Activated CD4-positive, alpha-beta T cell treated with anti-CD3 and anti-CD28 coated beads for 36 hours (primary cell): ENCODE measurements at regions not wholly inside any gene's neighbourhood (a gene's known extent, or its start where the extent isn't known, plus 50 kb on each side); places are given as distances from the start of the nearest gene placed in this dataset.

Source experiments
- ATAC-seq: fragments of 200-7000 bp; cut with Tn5 transposase; one replicate; pipeline ENCODE4 v1.10.0; 2021; ENCODE audit warnings: mild to moderate bottlenecking, moderate library complexity
- CTCF ChIA-PET: fragments of 350-600 bp; sonication (Branson Sonifier 250); formaldehyde crosslinking; loops from one replicate; lab custom pipeline; 2021; ENCODE audit warnings: antibody characterized with exemption; lab: Charles Lee
- POLR2A ChIA-PET: fragments of 350-600 bp; sonication (Branson Sonifier 250); formaldehyde crosslinking; loops from one replicate; lab custom pipeline; 2021; ENCODE audit warnings: antibody characterized with exemption, inconsistent platforms; lab: Charles Lee
- DNase-seq: peaks from one replicate; pipeline ENCODE4 v3.0.0-alpha.2; 2020
- H3K27ac Mint-ChIP-seq: one replicate; pipeline ENCODE4 v1.8.0; 2021; ENCODE audit warnings: mixed read lengths
- H3K27me3 Mint-ChIP-seq: one replicate; pipeline ENCODE4 v1.8.0; 2021; ENCODE audit warnings: mixed read lengths
- H3K36me3 Mint-ChIP-seq: one replicate; pipeline ENCODE4 v1.8.0; 2021; ENCODE audit warnings: low read depth, mixed read lengths
- H3K4me1 Mint-ChIP-seq: one replicate; pipeline ENCODE4 v1.8.0; 2021; ENCODE audit warnings: mixed read lengths
- H3K4me3 Mint-ChIP-seq: one replicate; pipeline ENCODE4 v1.8.0; 2021; ENCODE audit warnings: mild to moderate bottlenecking, moderate library complexity, mixed read lengths
- H3K9me3 Mint-ChIP-seq: one replicate; pipeline ENCODE4 v1.8.0; 2021; ENCODE audit warnings: low read depth, mixed read lengths
- intact Hi-C, 2 experiments: fragments of 100-400 bp; cut with DNase I in 1 of 2; cut with micrococcal nuclease in 1 of 2; formaldehyde crosslinking; loops; one replicate each; pipeline versions ENCODE4 v1.14.2 to v1.15.1; 2022 to 2024; cut with DNase I, micrococcal nuclease

GRCh38 chr5:125536582-125536981 lies 790.1 kb upstream of the ZNF608 start:
- Mint-ChIP-seq H3K36me3 (no peaks in the 10 kb centered on the region), H3K27ac (no peak overlapping the region), H3K27me3 (no peaks in the 10 kb centered on the region), H3K4me1 (no peaks in the 10 kb centered on the region), H3K9me3 (peaks cover 11% of the 10 kb centered on the region), H3K4me3 (no peak overlapping the region)
- POLR2A ChIA-PET, result no interaction called here
- ATAC-seq (no peak), DNase-seq (no peak)
- intact Hi-C loops, result no loop called here
- CTCF ChIA-PET, result no interaction called here

- intact Hi-C loops, result no loop called here
These were observed 791.2 kb upstream of the ZNF608 start for GRCh38 chr5:125537661-125538060.

GRCh38 chr5:125538469-125538868 lies 792.0 kb upstream of the ZNF608 start:
- Mint-ChIP-seq H3K4me3 (no peak overlapping the region), H3K27me3 (no peaks in the 10 kb centered on the region), H3K36me3 (no peaks in the 10 kb centered on the region), H3K27ac (no peak overlapping the region), H3K4me1 (no peaks in the 10 kb centered on the region), H3K9me3 (peaks cover 9% of the 10 kb centered on the region)
- no peak for DNase-seq
- intact Hi-C loops, result no loop called here
- ChIA-PET POLR2A (no interaction called here), CTCF (no interaction called here)
- ATAC-seq, result no peak

More at GRCh38 chr5:125537661-125538060, 791.2 kb upstream of the ZNF608 start:
- no peaks in the 10 kb centered on the region for H3K36me3 Mint-ChIP-seq
- no peaks in the 10 kb centered on the region for H3K27me3 Mint-ChIP-seq
- ChIA-PET CTCF (no interaction called here), POLR2A (no interaction called here)
- H3K4me1 Mint-ChIP-seq, result no peaks in the 10 kb centered on the region
- DNase-seq (no peak), ATAC-seq (no peak)
- peaks cover 11% of the 10 kb centered on the region for H3K9me3 Mint-ChIP-seq
- H3K4me3 Mint-ChIP-seq, result no peak overlapping the region
- no peak overlapping the region for H3K27ac Mint-ChIP-seq

GRCh38 chr5:125541085-125541484 lies 794.6 kb upstream of the ZNF608 start:
- peaks cover 7% of the 10 kb centered on the region for H3K9me3 Mint-ChIP-seq
- no peak for DNase-seq
- no peak for ATAC-seq
- no peaks in the 10 kb centered on the region for H3K27me3 Mint-ChIP-seq
- no peaks in the 10 kb centered on the region for H3K4me1 Mint-ChIP-seq
- no peak overlapping the region for H3K4me3 Mint-ChIP-seq
- no peaks in the 10 kb centered on the region for H3K36me3 Mint-ChIP-seq
- H3K27ac Mint-ChIP-seq, result no peak overlapping the region
- CTCF ChIA-PET, result no interaction called here
- POLR2A ChIA-PET, result no interaction called here
- intact Hi-C loops, result no loop called here

- no peak overlapping the region for H3K4me3 Mint-ChIP-seq
- no peaks in the 10 kb centered on the region for H3K27me3 Mint-ChIP-seq
- no peaks in the 10 kb centered on the region for H3K36me3 Mint-ChIP-seq
- no peaks in the 10 kb centered on the region for H3K4me1 Mint-ChIP-seq
- CTCF ChIA-PET, result no interaction called here
- peaks cover 3% of the 10 kb centered on the region for H3K9me3 Mint-ChIP-seq
- DNase-seq (no peak), ATAC-seq (no peak)
- intact Hi-C loops, result no loop called here
- POLR2A ChIA-PET, result no interaction called here
- no peak overlapping the region for H3K27ac Mint-ChIP-seq
These were observed 803.0 kb upstream of the ZNF608 start for GRCh38 chr5:125549322-125549911.

GRCh38 chr5:125550274-125550673 lies 803.8 kb upstream of the ZNF608 start:
- no peak for ATAC-seq
- no peaks in the 10 kb centered on the region for H3K36me3 Mint-ChIP-seq

GRCh38 chr5:125551246-125551645 lies 804.8 kb upstream of the ZNF608 start:
- no peaks in the 10 kb centered on the region for H3K27me3 Mint-ChIP-seq
- H3K36me3 Mint-ChIP-seq, result no peaks in the 10 kb centered on the region
- POLR2A ChIA-PET, result no interaction called here
- no peak for DNase-seq
- no peak overlapping the region for H3K27ac Mint-ChIP-seq
- H3K4me3 Mint-ChIP-seq, result no peak overlapping the region
- H3K9me3 Mint-ChIP-seq, result peaks cover 3% of the 10 kb centered on the region
- H3K4me1 Mint-ChIP-seq, result no peaks in the 10 kb centered on the region
- CTCF ChIA-PET, result interaction anchor here (1.0 kb wide), 2 partner anchors 14 to 54 kb away, joined by 3 read pairs; no protein-coding TSS in a partner anchor
- intact Hi-C loops, result no loop called here
- no peak for ATAC-seq

More at GRCh38 chr5:125550274-125550673, 803.8 kb upstream of the ZNF608 start:
- H3K27me3 Mint-ChIP-seq, result no peaks in the 10 kb centered on the region
- H3K27ac Mint-ChIP-seq, result no peak overlapping the region
- peaks cover 3% of the 10 kb centered on the region for H3K9me3 Mint-ChIP-seq
- intact Hi-C loops, result no loop called here
- no peak for DNase-seq
- ChIA-PET POLR2A (no interaction called here), CTCF (interaction anchor here (1.0 kb wide), 1 partner anchor 15 kb away, joined by 3 read pairs; no protein-coding TSS in a partner anchor)
- no peak overlapping the region for H3K4me3 Mint-ChIP-seq
- no peaks in the 10 kb centered on the region for H3K4me1 Mint-ChIP-seq

- CTCF ChIA-PET, result interaction anchor here (1.0 kb wide), 1 partner anchor 53 kb away, joined by 3 read pairs; no protein-coding TSS in a partner anchor
- H3K27ac Mint-ChIP-seq, result no peak overlapping the region
- no peak for DNase-seq
These were observed 805.4 kb upstream of the ZNF608 start for GRCh38 chr5:125551797-125552196.

GRCh38 chr5:125552486-125552885 lies 806.0 kb upstream of the ZNF608 start:
- Mint-ChIP-seq H3K27ac (no peak overlapping the region), H3K27me3 (no peaks in the 10 kb centered on the region), H3K4me1 (no peaks in the 10 kb centered on the region), H3K36me3 (no peaks in the 10 kb centered on the region), H3K9me3 (peaks cover 3% of the 10 kb centered on the region), H3K4me3 (no peak overlapping the region)
- ChIA-PET CTCF (no interaction called here), POLR2A (no interaction called here)
- DNase-seq (no peak), ATAC-seq (no peak)
- intact Hi-C loops, result no loop called here

More at GRCh38 chr5:125551797-125552196, 805.4 kb upstream of the ZNF608 start:
- Mint-ChIP-seq H3K36me3 (no peaks in the 10 kb centered on the region), H3K4me3 (no peak overlapping the region), H3K27me3 (no peaks in the 10 kb centered on the region), H3K4me1 (no peaks in the 10 kb centered on the region), H3K9me3 (peaks cover 3% of the 10 kb centered on the region)
- intact Hi-C loops, result no loop called here
- POLR2A ChIA-PET, result no interaction called here
- no peak for ATAC-seq

GRCh38 chr5:125554355-125554754 lies 807.9 kb upstream of the ZNF608 start:
- H3K9me3 Mint-ChIP-seq, result peaks cover 1% of the 10 kb centered on the region
- H3K4me3 Mint-ChIP-seq, result no peak overlapping the region
- ChIA-PET POLR2A (no interaction called here), CTCF (no interaction called here)
- no peak overlapping the region for H3K27ac Mint-ChIP-seq
- no peaks in the 10 kb centered on the region for H3K36me3 Mint-ChIP-seq
- H3K27me3 Mint-ChIP-seq, result no peaks in the 10 kb centered on the region
- no peak for DNase-seq
- intact Hi-C loops, result no loop called here
- no peaks in the 10 kb centered on the region for H3K4me1 Mint-ChIP-seq
- ATAC-seq, result no peak

- ChIA-PET CTCF (no interaction called here), POLR2A (no interaction called here)
- DNase-seq (no peak), ATAC-seq (no peak)
- Mint-ChIP-seq H3K4me1 (no peaks in the 10 kb centered on the region), H3K36me3 (no peaks in the 10 kb centered on the region), H3K4me3 (no peak overlapping the region), H3K27ac (no peak overlapping the region), H3K9me3 (peaks cover 1% of the 10 kb centered on the region), H3K27me3 (no peaks in the 10 kb centered on the region)
- intact Hi-C loops, result no loop called here
These were observed 809.2 kb upstream of the ZNF608 start for GRCh38 chr5:125555591-125555990.

- intact Hi-C loops, result no loop called here
- H3K27me3 Mint-ChIP-seq, result no peaks in the 10 kb centered on the region
- H3K9me3 Mint-ChIP-seq, result peaks cover 5% of the 10 kb centered on the region
- H3K4me1 Mint-ChIP-seq, result no peaks in the 10 kb centered on the region
- CTCF ChIA-PET, result no interaction called here
- no peaks in the 10 kb centered on the region for H3K36me3 Mint-ChIP-seq
- H3K27ac Mint-ChIP-seq, result no peak overlapping the region
- DNase-seq (no peak), ATAC-seq (no peak)
- no peak overlapping the region for H3K4me3 Mint-ChIP-seq
- POLR2A ChIA-PET, result no interaction called here
These were observed 811.6 kb upstream of the ZNF608 start for GRCh38 chr5:125558016-125558415.
